Head of caudate nucleus (tissue), 42 donors: ENCODE measurements at regions not wholly inside any gene's neighbourhood (a gene's known extent, or its start where the extent isn't known, plus 50 kb on each side); places are given as distances from the start of the nearest gene placed in this dataset.

ENCODE experiments used
- DNase-seq, 42 donors: peaks; one replicate each; pipeline versions ENCODE4 v3.0.0 to v3.0.0-alpha.2; 2020 to 2021; ENCODE audit warnings: mixed read lengths in 7 of 42
- intact Hi-C: fragments of 100-400 bp; cut with DNase I; formaldehyde crosslinking; loops from one replicate; pipeline ENCODE4 v1.15.0; 2022

DNA sequence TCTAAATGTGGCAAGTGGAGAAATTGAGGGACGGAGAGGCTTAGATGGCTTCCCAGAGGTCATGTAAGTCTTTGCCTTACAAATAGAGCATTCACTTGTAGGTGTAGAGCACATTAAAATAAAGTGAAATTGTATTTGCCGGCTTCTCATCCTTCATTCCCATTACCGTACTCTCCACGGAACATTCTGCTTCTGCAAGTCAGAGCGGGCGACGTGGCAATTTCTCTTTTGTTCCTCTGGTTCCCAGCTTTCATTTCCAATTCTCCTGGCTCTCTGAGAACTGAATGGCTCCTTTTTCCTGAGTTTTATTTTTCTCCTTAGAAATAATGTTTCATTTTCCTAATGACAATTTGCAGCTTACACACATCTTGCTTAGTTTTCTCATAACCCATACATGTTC lies 51.3 kb upstream of the PFKP start:
- DNase-seq, result no peak
- intact Hi-C loops, result no loop called here

DNA sequence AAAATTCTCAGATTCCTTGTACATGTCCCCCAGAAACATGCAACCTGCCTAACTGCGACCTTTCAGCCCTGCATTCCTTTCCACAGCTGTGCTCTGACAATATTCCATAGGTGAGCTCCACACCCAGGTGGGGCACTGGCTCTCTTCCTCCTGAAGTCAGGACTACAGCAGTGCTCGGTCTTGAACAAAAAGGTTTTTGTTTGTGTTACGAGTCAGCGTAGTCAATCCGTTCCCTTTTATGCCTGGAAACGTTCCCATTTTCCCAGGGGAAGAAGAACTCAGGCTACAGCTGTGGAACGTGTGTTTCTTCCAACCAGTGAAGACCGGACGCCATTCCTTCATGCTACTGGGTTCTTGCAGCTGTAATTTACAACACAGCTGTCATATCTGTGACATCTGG lies 52.4 kb upstream of the PFKP start:
- no peak for DNase-seq
- intact Hi-C loops, result no loop called here

- no peak for DNase-seq
- intact Hi-C loops, result no loop called here
Observed at GRCh38 chr10:3012223-3012622, 55.1 kb upstream of the PFKP start.

DNA sequence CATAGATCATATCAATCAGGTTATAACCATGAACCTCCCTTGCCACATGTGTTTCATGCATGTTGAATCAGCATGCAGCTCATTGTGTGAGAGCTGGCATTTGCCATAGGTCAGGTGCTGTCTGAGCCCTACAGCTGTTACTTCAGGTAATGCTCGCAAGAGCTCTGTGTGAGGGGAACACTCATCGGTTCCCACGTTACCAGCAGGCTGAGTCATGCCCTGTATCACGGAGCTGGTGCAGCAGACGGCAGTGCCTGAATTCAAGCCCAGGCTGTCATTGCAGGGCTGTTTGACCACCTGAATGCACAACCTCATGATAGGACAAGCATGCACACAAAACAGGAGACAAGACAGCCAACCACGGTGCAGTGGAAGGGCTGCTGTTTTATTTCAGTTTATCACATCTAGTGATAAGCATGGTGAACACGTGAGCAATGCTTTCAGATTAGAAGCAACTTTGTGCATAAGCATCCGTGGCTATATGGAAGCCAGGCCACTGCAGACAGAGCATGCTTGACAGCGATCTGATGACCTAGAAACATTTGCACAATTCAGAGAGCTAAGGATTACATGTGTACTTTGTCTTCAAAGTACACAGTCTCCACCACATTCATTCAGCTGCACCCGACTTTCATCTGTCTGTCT lies 56.4 kb upstream of the PFKP start:
- peak in 39 of 42 donors; percentile 6 to 79 (median 47) for DNase-seq
- intact Hi-C loops, result no loop called here

DNA sequence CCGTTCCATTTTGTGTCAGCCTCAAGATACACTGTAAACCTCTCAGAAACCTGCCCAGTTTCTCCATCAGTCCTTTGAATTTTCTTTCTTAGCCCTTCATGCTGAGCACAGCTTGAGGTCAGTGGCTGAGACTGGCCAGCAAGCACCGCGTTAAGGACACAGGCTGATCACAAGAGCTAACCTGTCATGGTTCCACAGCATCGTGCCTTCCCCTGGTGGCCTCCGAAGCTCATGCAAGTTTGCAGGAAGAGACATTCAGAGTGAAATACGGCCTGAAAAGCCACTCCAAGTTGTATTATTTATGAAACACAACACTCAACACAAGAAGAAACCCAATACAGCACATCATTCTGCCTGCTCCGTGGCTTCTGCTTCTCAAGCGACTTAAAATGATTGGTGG lies 57.0 kb upstream of the PFKP start:
- DNase-seq, result no peak
- intact Hi-C loops, result no loop called here

DNA sequence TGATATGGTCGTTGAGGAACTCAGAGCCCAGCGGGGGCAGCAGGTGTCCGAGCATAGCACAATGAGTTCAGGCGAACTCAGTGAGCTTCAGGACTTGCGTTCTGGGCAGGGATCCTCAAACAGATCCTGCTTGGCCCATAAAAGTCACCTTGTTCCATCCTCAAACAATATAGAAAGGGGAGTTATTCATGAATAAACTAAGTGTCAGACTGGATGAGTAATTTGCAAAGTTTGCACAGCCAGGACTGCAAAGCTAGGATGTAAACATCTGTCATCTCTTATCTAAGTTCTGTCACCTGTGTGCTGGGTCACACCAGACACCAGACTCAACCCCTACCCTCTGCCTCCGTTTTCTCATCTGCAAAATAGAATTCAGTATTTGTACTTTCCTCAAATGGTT lies 58.0 kb upstream of the PFKP start:
- intact Hi-C loops, result no loop called here

DNA sequence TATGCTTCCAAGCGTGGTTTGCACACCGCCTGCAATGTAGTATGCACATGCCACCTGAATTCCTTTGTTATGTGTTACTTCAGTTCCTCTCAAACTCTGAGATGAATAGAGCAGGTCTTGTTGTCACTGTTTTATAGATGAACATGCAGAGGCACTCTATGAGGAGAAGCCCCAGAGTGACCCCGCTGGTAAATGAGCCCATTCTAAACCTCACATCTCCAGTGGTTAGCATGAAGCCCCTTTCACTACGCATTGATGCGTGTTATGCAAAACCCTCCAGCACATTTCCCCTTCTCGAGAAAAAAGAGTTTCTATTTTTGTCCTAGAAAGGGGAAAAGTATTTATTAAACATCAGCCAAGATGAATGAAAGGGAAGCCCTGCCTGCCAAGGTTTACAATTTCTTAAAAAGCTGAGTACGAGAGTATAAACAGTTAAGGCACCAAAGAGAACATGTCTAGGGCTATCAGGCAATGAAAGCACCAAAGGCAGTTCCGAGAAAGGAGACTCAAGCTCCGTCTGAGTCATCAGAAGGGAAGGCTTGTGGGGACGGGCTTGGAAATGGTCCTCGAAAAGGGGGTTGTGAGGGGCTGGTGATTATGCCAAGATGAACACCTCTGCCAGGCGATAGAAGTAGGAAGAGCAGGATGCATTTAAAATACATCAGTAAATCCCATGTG lies 58.7 kb upstream of the PFKP start:
- peak in 4 of 42 donors; percentile 6 to 63 (median 18) for DNase-seq
- intact Hi-C loops, result no loop called here

More for the DNA sequence above, 58.0 kb upstream of the PFKP start:
- no peak for DNase-seq

GRCh38 chr10:3006607-3007006 lies 60.7 kb upstream of the PFKP start:
- intact Hi-C loops, result no loop called here
- DNase-seq, result no peak

DNA sequence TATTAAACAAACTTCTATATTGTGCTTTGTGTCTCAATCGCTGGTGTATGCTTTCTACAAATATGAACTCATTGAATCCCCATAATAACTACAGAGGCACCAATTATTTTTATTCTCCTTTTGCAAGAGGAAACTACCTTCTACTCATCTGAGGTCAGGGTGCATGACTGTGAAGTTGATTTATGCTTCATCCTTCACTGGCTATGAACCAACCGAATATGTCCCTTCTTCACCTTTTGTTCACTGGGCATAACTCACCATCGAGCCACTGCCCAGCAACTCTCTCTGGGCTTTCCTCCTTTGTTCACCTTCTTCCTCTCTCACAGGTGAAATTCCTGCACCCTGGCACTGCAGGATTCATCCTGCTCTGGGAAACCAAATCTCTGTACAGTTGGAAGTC lies 61.3 kb upstream of the PFKP start:
- DNase-seq, result no peak
- intact Hi-C loops, result no loop called here

- intact Hi-C loops, result no loop called here
- no peak for DNase-seq
Observed at GRCh38 chr10:3002304-3002703, 65.0 kb upstream of the PFKP start.

GRCh38 chr10:3000048-3000447 lies 67.3 kb upstream of the PFKP start:
- no peak for DNase-seq
- intact Hi-C loops, result no loop called here

GRCh38 chr10:2994221-2994961 lies 73.0 kb upstream of the PFKP start:
- DNase-seq, result no peak
- intact Hi-C loops, result no loop called here

- intact Hi-C loops, result no loop called here
- no peak for DNase-seq
Observed at GRCh38 chr10:2993636-2994035, 73.7 kb upstream of the PFKP start.

- intact Hi-C loops, result no loop called here
- DNase-seq, result no peak
Observed at GRCh38 chr10:2992401-2993198, 74.7 kb upstream of the PFKP start.

- DNase-seq, result no peak
- intact Hi-C loops, result no loop called here
Observed at GRCh38 chr10:2990764-2991163, 76.6 kb upstream of the PFKP start.

DNA sequence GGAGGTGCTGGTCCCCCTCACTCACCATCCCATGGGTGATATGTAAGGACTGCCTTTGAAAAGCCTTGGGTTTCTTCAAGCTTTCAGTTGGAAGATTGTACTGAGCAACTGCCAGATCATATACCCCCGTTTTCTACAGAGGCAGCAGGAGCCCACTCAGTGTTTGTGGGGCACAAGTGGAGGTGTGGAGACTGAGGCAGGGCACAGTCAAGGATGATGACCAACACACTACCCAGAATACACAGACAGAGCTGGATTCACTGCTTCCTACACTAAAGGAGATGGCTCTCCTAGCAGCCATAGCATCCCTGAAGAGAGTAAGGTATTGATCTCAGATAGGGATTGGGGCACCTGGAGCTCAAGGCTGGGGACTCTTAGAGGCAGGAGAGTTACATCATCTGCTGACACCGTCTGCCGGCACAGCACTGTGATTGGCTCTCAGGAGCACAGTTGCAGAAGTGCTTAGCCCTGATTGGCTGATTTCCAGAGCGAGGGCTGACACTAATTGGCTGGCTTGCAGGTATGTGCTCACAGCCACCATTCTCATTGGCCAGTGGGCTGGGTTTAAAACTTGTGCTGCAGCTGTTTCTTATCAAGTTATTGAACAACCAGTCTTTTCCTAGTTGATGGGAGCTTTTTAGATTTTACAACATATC lies 77.9 kb upstream of the PFKP start:
- intact Hi-C loops, result no loop called here
- DNase-seq, result no peak

DNA sequence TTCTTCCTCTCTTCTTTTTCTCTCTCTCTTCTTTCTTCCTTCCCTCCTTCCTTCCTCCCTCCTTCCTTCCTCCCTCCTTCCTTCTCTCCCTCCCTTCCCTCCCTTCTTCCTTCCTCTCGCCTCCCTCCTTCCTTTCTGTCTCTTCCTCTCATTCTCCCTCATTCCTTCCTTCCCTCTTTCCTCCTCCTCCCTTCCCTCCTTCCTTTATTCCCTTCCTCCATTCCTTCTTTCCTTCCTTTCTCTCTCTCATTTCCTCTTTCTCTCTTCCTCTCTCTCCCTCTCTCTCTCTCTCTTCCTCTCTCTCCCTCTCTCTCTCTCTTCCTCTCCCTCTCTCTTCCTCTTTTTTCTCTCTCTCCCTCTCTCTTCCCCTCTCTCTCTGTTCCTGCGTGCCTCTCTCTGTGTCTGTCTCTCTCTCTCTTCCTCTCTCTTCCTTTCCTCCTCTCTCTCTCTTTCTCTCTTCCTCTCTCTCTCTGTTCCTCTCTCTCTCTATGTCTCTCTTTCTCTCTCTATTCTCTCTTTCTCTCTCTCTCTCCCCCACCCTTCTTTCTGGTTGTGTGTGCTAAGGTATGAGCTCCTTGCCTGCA lies 80.1 kb upstream of the PFKP start:
- intact Hi-C loops, result no loop called here
- no peak for DNase-seq

DNA sequence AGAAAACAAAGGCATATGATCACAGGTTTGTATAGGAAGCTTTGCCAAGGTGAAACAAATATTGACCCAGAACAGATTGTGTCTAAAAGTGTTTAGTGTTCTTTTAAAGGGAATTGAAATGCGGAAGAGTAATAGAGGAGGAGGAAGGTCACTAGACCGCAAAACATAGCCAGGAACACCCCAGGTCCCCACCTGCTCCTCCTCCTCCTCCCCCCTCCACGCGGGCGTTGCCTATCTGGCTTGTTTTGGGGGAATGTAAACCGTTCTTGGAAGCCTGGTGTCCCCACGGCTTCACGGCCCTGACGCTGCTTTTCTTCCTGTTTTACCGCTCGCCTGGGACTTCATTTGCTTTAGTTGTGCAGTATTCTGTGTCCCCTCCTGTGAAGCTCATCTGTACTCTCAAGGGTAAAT lies 81.0 kb upstream of the PFKP start:
- intact Hi-C loops, result no loop called here
- no peak for DNase-seq

- no peak for DNase-seq
- intact Hi-C loops, result no loop called here
Observed at GRCh38 chr10:2985729-2986232, 81.6 kb upstream of the PFKP start.
